Ectodermal cell (in vitro differentiated cells): ENCODE measurements at regions not wholly inside any gene's neighbourhood (a gene's known extent, or its start where the extent isn't known, plus 50 kb on each side); places are given as distances from the start of the nearest gene placed in this dataset.

Experiments
- H3K27ac ChIP-seq: 2 replicates; pipeline ENCODE4 v1.7.0; 2013; ENCODE audit warnings: mild to moderate bottlenecking, low read depth, low read length; ENCODE audit not compliant: insufficient read depth, poor library complexity, severe bottlenecking
- H3K27me3 ChIP-seq: 2 replicates; pipeline ENCODE4 v1.7.0; 2013; ENCODE audit warnings: mild to moderate bottlenecking, low read length; ENCODE audit not compliant: insufficient read depth, control insufficient read depth, poor library complexity, severe bottlenecking
- H3K36me3 ChIP-seq: one replicate; pipeline ENCODE4 v1.7.0; 2013; ENCODE audit warnings: low read length; ENCODE audit not compliant: control insufficient read depth, insufficient read depth
- H3K4me1 ChIP-seq: one replicate; pipeline ENCODE4 v1.7.0; 2013; ENCODE audit warnings: low read length; ENCODE audit not compliant: control insufficient read depth, insufficient read depth
- H3K4me3 ChIP-seq: 2 replicates; pipeline ENCODE4 v1.7.0; 2013; ENCODE audit warnings: low read depth, low read length, control low read depth; ENCODE audit not compliant: insufficient read depth
- H3K9me3 ChIP-seq: 2 replicates; pipeline ENCODE4 v1.7.0; 2013; ENCODE audit warnings: mild to moderate bottlenecking, low read length, moderate library complexity; ENCODE audit not compliant: control insufficient read depth
- WGBS, 2 experiments: methylation state at CpG; one replicate each; pipeline ENCODE4 v1.1.7; 2013; ENCODE audit warnings: missing lambda C conversion rate in 2 of 2; 5-methylcytosine and 5-hydroxymethylcytosine counted together

DNA sequence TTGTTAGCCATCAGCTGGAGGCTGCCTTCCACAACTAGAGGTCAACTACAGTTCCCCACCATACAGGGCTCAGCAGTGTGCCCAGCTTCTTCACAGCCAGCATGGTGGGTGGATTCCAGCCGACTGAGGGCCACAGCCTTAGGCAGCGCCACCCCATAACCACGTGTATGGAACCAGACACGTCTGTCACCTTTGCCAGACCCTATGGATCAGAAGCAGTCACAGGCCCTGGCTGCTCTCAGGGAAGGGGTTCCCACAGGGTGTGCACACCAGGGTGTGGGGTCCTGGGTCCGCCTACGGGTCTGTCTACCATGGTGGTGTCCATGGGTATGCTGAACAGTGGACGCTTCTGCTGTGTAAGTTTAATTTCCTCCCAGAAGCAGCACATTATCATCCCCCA is 265.0 kb upstream of the FOXF1 start:
- 86 to 92% methylated on average over 6 to 7 of the region's 7 CpGs for WGBS, 2 experiments
- H3K4me1 ChIP-seq, result no peaks in the 10 kb centered on the region
- no peak overlapping the region for H3K4me3 ChIP-seq
- H3K27ac ChIP-seq, result no peak overlapping the region
- no peaks in the 10 kb centered on the region for H3K36me3 ChIP-seq
- H3K9me3 ChIP-seq, result no peaks in the 10 kb centered on the region
- H3K27me3 ChIP-seq, result no peaks in the 10 kb centered on the region

DNA sequence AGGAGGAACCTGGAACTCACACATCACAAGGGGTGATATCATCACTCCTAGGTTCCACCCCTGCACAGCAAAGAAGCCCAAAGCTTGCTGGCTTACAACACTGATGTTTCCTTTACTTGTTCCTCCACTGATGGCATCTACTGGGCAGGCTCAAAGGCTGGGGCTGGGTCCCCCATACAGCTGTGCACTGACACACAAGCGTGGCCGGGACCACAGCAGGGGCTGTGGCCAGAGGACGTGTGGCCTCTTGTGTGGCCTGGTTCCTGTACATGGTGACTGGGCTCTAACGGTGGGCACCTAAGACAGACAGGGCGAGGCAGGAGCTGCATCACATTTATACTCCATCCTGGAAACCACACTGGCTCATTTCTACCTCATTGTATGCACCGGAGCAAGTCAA is 264.4 kb upstream of the FOXF1 start:
- Histone ChIP-seq H3K4me3 (no peak overlapping the region), H3K36me3 (no peaks in the 10 kb centered on the region), H3K9me3 (no peaks in the 10 kb centered on the region), H3K4me1 (no peaks in the 10 kb centered on the region), H3K27me3 (no peaks in the 10 kb centered on the region), H3K27ac (no peak overlapping the region)
- WGBS, 2 experiments, result 89 to 91% methylated on average over 6 of the region's 6 CpGs

DNA sequence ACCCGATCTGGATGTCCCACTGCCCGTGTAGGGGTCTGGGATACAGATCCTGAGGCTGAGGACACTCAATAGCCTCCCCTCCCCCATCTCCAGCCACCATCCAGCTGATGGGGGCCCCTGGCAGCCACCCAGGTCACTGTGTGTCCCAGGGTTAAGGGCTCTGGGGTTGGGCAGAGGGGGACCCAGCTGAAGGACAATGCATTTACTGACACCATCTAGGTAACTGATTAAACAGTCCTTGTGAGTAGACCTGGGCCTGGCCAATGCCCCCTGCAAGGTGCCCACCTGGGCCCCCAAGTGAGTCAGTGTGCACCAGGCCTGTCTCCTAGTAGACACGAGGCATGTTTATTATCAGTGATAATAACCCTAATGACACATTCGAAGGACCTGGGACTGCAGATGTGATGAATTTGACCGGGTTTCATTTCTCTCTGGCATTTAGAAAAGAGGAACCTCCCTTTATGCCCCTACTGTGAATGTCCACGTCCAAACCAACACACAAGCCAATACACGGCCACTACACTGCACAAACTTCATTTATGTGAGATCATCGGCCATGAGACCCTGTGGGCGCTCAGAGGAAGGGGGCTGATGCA is 261.9 kb upstream of the FOXF1 start:
- Histone ChIP-seq H3K27me3 (no peaks in the 10 kb centered on the region), H3K4me1 (no peaks in the 10 kb centered on the region), H3K36me3 (no peaks in the 10 kb centered on the region), H3K9me3 (no peaks in the 10 kb centered on the region), H3K4me3 (no peak overlapping the region), H3K27ac (no peak overlapping the region)
- WGBS, 2 experiments, result 90 to 94% methylated on average over 9 of the region's 9 CpGs

DNA sequence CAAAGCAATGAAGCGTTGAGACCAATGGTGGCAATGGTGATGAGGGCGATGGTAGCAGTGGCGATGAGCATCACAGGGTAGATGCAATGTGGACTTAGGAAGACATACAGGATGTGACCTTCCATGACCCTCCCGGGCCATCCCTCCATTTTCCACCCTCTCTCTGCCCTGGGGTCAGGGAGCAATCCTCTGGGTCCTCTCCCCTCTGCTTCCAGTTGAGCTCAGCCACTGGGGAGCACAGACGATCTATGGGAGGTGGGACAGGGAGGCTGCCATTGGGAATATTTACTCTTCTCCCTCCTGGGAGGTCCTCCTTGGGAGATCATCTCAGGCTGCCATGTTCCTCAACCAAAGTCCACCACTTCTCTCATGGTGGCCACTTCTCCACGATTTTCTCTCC is 260.7 kb upstream of the FOXF1 start:
- Histone ChIP-seq H3K4me1 (no peaks in the 10 kb centered on the region), H3K27me3 (no peaks in the 10 kb centered on the region), H3K36me3 (no peaks in the 10 kb centered on the region), H3K4me3 (no peak overlapping the region), H3K27ac (no peak overlapping the region), H3K9me3 (no peaks in the 10 kb centered on the region)
- 89% methylated on average over 6 of the region's 6 CpGs for WGBS, 2 experiments

DNA sequence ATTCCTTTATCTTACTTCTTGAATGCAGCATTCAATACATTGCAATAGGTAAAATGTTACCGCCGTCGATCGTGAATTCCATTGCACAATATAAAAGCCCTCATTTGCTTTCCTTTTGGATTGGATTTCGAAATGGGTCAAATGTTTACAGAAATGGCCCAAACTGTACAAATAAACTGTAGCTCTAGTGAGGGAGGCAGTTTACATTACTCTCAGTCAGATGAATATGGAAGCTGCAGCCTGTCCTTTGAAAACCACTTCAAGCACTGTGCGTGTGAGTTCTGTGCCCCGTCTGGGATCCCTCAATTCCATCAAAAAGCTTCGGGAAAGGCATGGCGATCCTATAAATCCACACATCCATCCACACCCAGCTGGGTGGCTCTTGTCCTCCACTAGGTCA is 258.6 kb upstream of the FOXF1 start:
- no peaks in the 10 kb centered on the region for H3K27me3 ChIP-seq
- no peak overlapping the region for H3K4me3 ChIP-seq
- H3K9me3 ChIP-seq, result no peaks in the 10 kb centered on the region
- WGBS, 2 experiments, result 93 to 94% methylated on average over 9 of the region's 9 CpGs
- H3K27ac ChIP-seq, result no peak overlapping the region
- H3K4me1 ChIP-seq, result no peaks in the 10 kb centered on the region
- no peaks in the 10 kb centered on the region for H3K36me3 ChIP-seq

DNA sequence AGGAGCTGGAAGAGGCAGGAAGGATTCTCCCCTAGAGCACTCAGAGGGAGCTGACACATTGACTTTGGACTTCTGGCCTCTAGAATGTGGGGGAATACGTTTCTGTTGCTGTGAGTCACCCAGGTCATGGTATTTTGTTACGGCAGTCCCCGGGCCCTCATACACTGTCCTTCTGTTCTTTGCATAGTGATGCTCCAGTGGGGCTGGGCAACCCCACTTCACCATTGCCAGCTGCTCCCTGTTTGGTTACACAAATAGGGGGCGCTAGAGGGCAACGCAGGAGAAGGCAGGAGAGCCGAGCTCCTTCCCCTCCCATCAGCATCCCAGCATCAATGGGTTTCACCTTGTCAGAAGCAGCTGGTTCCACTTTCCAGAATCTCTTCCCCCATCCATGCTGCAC is 257.7 kb upstream of the FOXF1 start:
- no peaks in the 10 kb centered on the region for H3K9me3 ChIP-seq
- no peaks in the 10 kb centered on the region for H3K27me3 ChIP-seq
- 38% methylated on average over 6 of the region's 6 CpGs for WGBS, 2 experiments
- no peak overlapping the region for H3K27ac ChIP-seq
- H3K4me3 ChIP-seq, result no peak overlapping the region
- no peaks in the 10 kb centered on the region for H3K4me1 ChIP-seq
- no peaks in the 10 kb centered on the region for H3K36me3 ChIP-seq

DNA sequence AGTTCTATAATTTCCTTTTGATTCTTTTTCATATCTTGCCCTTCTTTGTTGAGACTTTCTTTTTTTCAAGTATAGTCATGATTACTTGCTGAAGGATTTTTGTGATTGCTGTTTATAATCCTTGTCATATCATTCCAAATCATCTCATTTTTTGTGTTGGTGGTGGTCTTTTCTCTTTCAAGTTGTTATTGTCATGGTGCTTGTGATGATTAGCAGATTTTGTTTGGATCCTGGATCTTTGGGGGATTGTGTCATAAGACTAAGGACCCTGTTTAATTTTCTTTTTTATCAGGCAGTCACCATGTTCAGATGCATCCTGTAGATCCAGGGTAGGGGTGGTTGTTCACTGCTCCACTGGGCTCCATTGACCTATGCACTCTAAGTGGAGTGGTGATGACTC is 254.4 kb upstream of the FOXF1 start:
- H3K9me3 ChIP-seq, result no peaks in the 10 kb centered on the region
- H3K27ac ChIP-seq, result no peak overlapping the region
- H3K27me3 ChIP-seq, result no peaks in the 10 kb centered on the region
- no peak overlapping the region for H3K4me3 ChIP-seq
- H3K4me1 ChIP-seq, result no peaks in the 10 kb centered on the region
- H3K36me3 ChIP-seq, result no peaks in the 10 kb centered on the region

DNA sequence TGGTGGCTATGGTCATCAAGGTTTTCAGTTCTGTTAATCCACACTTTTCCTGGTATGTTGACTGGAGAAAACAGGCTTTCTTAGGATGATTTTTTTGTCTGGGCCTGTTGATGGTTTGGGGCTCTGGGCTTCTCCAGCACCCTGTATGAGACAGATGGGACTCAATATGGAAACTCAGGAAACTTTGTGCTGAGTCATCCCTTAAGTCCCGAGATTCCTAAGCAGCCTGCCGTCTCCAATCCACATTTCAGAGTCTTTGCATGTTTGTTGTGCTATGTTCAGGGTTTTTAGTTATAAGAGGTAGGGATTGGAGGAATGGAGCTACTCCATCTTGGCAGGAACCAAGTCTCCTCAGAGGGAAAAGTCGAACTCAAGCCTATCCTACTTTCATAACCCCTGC is 253.3 kb upstream of the FOXF1 start:
- H3K27ac ChIP-seq, result no peak overlapping the region
- 87 to 91% methylated on average over 3 of the region's 3 CpGs for WGBS, 2 experiments
- no peaks in the 10 kb centered on the region for H3K4me1 ChIP-seq

DNA sequence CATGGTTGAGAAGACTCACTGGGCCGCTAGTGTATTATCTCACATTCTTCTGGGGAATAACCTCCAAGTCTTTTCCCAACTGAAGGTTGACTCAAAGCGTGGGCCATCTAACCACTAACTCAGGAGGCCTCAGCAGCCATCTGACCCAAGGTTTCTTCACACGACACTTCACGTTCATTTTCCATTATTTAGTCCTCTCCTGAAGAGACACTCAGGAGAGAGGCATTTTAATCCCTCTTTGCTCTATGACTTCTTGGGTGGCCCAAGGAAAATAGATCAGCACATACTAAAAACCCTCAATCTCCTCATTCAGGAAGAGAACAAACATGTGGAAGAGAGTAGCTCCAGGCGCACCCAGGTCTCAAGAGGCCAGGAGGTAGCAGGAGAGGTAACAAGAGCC is 252.8 kb upstream of the FOXF1 start:
- WGBS, 2 experiments, result 91 to 97% methylated on average over 5 of the region's 5 CpGs

More for the DNA sequence above, 253.3 kb upstream of the FOXF1 start:
- H3K36me3 ChIP-seq, result no peaks in the 10 kb centered on the region
- no peaks in the 10 kb centered on the region for H3K9me3 ChIP-seq
- H3K27me3 ChIP-seq, result no peaks in the 10 kb centered on the region
- H3K4me3 ChIP-seq, result no peak overlapping the region

DNA sequence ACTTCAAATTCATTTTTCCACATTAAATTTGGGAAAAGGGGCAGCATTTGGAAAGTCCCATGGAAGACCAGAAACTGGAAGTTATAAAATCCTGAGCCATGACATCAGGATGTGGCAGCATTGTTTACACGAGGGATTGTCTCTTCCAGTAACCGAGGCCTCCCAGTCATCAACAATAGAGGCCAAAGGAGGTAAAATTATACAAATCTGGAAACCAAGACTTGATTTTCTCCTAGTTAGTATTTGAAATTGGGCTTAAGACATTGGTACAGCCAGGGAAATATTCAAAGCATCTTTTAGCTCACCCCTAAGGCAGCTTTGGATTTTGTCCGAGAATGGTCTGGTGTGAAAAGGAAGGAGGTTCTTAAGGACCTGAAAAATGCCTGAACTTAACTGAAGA is 251.6 kb upstream of the FOXF1 start:
- Histone ChIP-seq H3K27me3 (no peaks in the 10 kb centered on the region), H3K36me3 (no peaks in the 10 kb centered on the region), H3K4me1 (no peaks in the 10 kb centered on the region), H3K9me3 (no peaks in the 10 kb centered on the region), H3K4me3 (no peak overlapping the region), H3K27ac (no peak overlapping the region)
- WGBS, 2 experiments, result 91 to 93% methylated on average over 3 of the region's 3 CpGs

More for the DNA sequence above, 252.8 kb upstream of the FOXF1 start:
- Histone ChIP-seq H3K27ac (no peak overlapping the region), H3K4me3 (no peak overlapping the region), H3K36me3 (no peaks in the 10 kb centered on the region), H3K27me3 (no peaks in the 10 kb centered on the region), H3K4me1 (no peaks in the 10 kb centered on the region), H3K9me3 (no peaks in the 10 kb centered on the region)

DNA sequence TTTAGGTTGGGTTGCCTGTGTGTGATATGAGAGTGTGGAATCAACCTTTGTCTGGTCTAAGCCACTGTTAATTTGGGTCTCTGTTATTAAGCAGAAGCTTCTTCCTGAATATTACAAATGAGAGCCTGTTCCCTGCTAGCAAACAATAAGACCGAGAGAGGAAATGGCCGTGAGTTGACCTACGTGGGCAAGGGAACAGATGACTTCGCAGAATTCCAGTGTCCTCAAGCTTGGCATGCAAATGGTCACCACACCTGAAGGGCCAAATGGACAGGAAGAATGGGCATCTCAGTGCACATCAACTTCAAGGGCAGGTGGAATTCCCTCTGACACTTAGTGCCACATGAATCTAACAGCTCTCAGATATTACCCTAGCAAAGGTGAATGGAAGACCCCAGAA is 250.8 kb upstream of the FOXF1 start:
- no peaks in the 10 kb centered on the region for H3K27me3 ChIP-seq
- no peaks in the 10 kb centered on the region for H3K4me1 ChIP-seq
- H3K4me3 ChIP-seq, result no peak overlapping the region
- H3K9me3 ChIP-seq, result no peaks in the 10 kb centered on the region
- H3K36me3 ChIP-seq, result no peaks in the 10 kb centered on the region
- 90 to 94% methylated on average over 4 of the region's 4 CpGs for WGBS, 2 experiments
- H3K27ac ChIP-seq, result no peak overlapping the region
